ENCODE measurements at regions not wholly inside any gene's neighbourhood (a gene's known extent, or its start where the extent isn't known, plus 50 kb on each side); places are given as distances from the start of the nearest gene placed in this dataset.

DNA sequence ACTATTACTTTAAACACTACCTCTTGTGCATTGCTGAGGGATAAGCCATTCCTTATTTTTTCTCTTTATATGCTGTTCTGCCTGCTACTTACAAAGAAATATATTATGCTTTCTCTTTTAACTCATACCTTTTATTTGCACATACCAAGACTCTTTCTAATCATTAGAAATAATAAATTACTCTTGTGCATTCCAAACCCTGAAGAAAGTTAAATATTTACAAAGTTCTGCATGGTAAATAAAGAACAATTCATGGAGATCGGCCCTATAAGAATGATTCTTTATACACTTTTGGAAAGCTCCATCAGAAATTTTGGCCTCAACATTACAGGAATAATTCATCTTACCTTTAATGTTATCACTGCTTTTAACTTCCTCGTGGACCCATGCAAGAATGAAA lies 86.7 kb upstream of the PALMD start:
- TF ChIP-seq, protein P1, sequence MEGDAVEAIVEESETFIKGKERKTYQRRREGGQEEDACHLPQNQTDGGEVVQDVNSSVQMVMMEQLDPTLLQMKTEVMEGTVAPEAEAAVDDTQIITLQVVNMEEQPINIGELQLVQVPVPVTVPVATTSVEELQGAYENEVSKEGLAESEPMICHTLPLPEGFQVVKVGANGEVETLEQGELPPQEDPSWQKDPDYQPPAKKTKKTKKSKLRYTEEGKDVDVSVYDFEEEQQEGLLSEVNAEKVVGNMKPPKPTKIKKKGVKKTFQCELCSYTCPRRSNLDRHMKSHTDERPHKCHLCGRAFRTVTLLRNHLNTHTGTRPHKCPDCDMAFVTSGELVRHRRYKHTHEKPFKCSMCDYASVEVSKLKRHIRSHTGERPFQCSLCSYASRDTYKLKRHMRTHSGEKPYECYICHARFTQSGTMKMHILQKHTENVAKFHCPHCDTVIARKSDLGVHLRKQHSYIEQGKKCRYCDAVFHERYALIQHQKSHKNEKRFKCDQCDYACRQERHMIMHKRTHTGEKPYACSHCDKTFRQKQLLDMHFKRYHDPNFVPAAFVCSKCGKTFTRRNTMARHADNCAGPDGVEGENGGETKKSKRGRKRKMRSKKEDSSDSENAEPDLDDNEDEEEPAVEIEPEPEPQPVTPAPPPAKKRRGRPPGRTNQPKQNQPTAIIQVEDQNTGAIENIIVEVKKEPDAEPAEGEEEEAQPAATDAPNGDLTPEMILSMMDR (IDR thresholded peaks at IDR 0.05; ENCODE audit: low read depth, low read length) = no peak
- Histone ChIP-seq H3K27ac (no peak overlapping the region), H3K27me3 (no peaks in the 10 kb centered on the region), H3K9me3 (ENCODE audit: low read depth) (no peaks in the 10 kb centered on the region), H3K4me3 (no peak overlapping the region), H3K4me1 (ENCODE audit: low read depth) (no peaks in the 10 kb centered on the region), H3K36me3 (no peaks in the 10 kb centered on the region)
- no peak for DNase-seq (ENCODE audit: low read depth in 1 of 2, low spot score in 1 of 2)

DNA sequence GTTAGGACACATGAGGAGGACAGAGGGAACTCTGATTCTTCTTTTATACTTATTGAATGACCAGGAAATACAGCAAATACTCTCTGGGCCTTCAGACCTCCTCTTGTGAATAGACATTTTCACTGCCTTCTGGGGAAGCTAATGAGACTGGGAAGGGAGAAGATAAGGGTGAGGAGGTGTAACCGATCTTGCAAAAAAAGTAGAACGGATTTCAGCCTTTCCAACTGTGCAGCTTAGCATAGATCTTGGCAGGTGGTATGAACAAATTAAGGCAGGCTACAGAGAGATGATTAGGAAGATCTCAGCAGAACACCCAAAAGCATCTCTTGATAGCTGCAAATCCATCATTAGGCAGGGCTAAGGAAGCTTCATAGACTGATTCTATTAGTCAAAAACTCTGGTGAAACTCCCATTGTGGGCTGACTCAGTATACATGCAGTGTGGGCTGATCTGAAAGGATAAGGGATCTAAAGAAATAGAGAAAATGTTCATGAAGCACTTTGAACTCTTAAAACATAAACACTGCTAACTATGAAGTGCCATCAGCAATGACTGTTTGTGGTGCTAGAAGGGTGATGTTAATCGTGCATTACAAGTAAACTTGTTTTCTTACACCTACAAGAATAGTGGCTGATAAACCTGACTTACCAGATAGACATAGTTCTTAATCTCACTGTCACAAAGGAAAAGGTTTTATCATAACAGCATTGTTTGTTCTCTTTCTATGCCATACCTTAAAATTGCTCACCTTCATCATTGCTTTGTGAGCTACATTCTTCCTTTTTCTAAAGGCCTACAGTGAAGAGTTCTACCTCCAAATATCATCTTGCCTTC lies 85.5 kb upstream of the PALMD start:
- Histone ChIP-seq H3K4me1 (ENCODE audit: low read depth) (no peaks in the 10 kb centered on the region), H3K4me3 (no peak overlapping the region)
- TF ChIP-seq, protein P1 (IDR thresholded peaks at IDR 0.05; ENCODE audit: low read depth, low read length) = no peak

DNA sequence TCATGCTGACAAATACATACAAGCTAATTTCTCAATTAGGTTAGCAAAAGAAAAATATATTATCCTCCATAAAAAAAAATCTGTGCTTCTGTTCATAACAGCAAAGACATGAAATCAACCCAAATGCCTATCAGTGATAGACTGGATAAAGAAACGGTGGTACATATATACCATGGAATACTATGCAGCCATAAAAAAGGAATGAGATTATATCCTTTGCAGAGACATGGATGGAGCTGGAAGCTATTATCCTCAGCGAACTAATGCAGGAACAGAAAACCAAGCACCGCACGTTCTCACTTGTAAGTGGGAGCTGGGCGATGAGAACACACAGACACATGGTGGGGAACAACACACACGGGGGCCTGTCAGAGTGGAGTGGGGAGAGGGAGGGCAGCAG lies 84.0 kb upstream of the PALMD start:
- Histone ChIP-seq H3K9me3 (ENCODE audit: low read depth) (no peaks in the 10 kb centered on the region), H3K4me3 (no peak overlapping the region), H3K4me1 (ENCODE audit: low read depth) (no peaks in the 10 kb centered on the region), H3K27me3 (no peaks in the 10 kb centered on the region), H3K36me3 (no peaks in the 10 kb centered on the region), H3K27ac (no peak overlapping the region)
- DNase-seq (ENCODE audit: low read depth in 1 of 2, low spot score in 1 of 2) = no peak
- TF ChIP-seq, protein P1 (IDR thresholded peaks at IDR 0.05; ENCODE audit: low read depth, low read length) = no peak

More for the DNA sequence above, 85.5 kb upstream of the PALMD start:
- DNase-seq (ENCODE audit: low read depth in 1 of 2, low spot score in 1 of 2) = no peak
- Histone ChIP-seq H3K36me3 (no peaks in the 10 kb centered on the region), H3K9me3 (ENCODE audit: low read depth) (no peaks in the 10 kb centered on the region), H3K27ac (no peak overlapping the region), H3K27me3 (no peaks in the 10 kb centered on the region)

DNA sequence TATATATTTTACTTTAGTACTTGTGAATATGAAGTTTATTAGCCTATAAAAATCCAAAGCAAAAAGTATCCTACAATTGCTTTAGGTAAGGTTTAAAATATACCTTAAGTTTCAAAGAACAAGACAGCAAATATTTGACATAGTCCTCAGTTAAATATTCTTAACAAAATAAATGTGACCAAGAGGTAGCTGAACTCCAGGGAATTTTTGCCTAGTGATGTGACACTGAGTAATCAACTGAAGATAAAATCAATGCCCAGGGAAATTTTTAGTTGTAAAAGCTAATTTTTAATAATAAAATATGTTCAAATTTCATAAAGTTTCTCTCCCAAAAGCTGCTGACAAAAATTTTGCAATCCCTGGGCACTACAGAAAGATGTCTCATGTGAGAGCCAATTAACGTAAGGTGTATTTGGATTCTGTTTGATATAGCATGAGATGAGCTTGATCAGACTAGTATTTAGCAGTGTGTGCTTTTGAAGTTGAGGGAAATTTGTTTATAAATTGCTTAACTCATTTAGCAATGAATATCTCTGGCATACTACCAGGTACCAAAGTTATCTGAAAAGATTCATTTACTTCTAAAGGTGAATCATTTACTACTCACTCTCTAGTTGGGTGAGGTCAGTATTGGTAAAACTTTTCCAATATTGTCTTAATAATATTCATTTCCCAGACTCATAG lies 80.2 kb upstream of the PALMD start:
- H3K27me3 ChIP-seq = no peaks in the 10 kb centered on the region
- no peaks in the 10 kb centered on the region for H3K36me3 ChIP-seq
- H3K9me3 ChIP-seq (ENCODE audit: low read depth) = no peaks in the 10 kb centered on the region
- H3K4me3 ChIP-seq = no peak overlapping the region
- no peak overlapping the region for H3K27ac ChIP-seq
- H3K4me1 ChIP-seq (ENCODE audit: low read depth) = no peaks in the 10 kb centered on the region
- no peak for DNase-seq (ENCODE audit: low read depth in 1 of 2, low spot score in 1 of 2)
- TF ChIP-seq, protein P1 (IDR thresholded peaks at IDR 0.05; ENCODE audit: low read depth, low read length) = no peak

DNA sequence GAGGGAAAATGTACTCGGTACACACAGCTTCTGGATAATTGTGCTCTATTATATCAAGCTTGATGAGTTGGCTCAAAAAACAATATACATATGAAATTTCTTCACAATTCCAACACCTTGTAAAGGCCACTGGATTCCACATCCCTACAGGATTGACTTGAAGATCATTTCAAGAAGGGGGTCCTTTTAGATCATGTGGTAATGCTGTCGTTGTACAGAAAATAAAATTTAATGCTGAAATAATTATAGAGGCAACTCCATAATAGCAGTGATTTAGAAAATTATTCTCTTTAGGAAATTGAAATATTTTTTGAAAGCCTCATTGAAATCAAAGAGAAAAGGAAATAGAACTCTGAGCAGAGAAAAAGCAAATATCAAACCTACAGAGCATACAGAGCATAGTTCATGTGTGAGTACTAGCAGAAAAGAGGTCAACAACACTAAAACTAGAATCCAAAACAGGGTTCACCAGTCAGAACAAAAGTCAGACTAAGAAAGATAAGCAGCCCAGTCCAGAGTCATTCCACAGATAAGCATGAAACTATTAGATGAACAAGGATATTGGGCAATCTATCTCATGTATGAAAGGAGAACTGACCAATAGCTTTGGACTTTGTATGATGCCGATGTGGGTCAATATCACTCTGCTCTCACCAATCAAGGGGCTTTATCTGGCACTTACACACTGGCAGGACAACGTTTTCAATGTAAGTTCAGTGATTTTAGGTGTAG lies 79.5 kb upstream of the PALMD start:
- DNase-seq (ENCODE audit: low read depth in 1 of 2, low spot score in 1 of 2) = peak in 1 of 2 donors; percentile 21
- Histone ChIP-seq H3K9me3 (ENCODE audit: low read depth) (no peaks in the 10 kb centered on the region), H3K27me3 (no peaks in the 10 kb centered on the region), H3K4me3 (no peak overlapping the region), H3K4me1 (ENCODE audit: low read depth) (no peaks in the 10 kb centered on the region), H3K27ac (no peak overlapping the region), H3K36me3 (no peaks in the 10 kb centered on the region)
- TF ChIP-seq, protein P1 (IDR thresholded peaks at IDR 0.05; ENCODE audit: low read depth, low read length) = no peak

Data from cardiac muscle cell (in vitro differentiated cells and primary cell).